Osteocyte (in vitro differentiated cells): ENCODE measurements at regions not wholly inside any gene's neighbourhood (a gene's known extent, or its start where the extent isn't known, plus 50 kb on each side); places are given as distances from the start of the nearest gene placed in this dataset.
"Not testable (repeated sequence)": the region's sequence is repeated elsewhere in the genome, so short reads cannot be mapped to it uniquely, and the experiment has no call there.

ENCODE experiments used
- DNase-seq: peaks from one replicate; pipeline ENCODE4 v3.0.0; 2021; ENCODE audit warnings: mixed read lengths; ENCODE audit not compliant: unreplicated experiment; ENCODE audit errors: extremely low spot score
- H3K27ac Mint-ChIP-seq: one replicate; pipeline ENCODE4 v1.8.0; 2021; ENCODE audit warnings: mild to moderate bottlenecking, mixed read lengths; ENCODE audit not compliant: unreplicated experiment
- H3K27me3 Mint-ChIP-seq: one replicate; pipeline ENCODE4 v1.8.0; 2021; ENCODE audit warnings: mixed read lengths; ENCODE audit not compliant: unreplicated experiment
- H3K36me3 Mint-ChIP-seq: one replicate; pipeline ENCODE4 v1.8.0; 2021; ENCODE audit warnings: mixed read lengths; ENCODE audit not compliant: unreplicated experiment
- H3K4me1 Mint-ChIP-seq: one replicate; pipeline ENCODE4 v1.8.0; 2021; ENCODE audit warnings: mixed read lengths; ENCODE audit not compliant: unreplicated experiment
- H3K4me3 Mint-ChIP-seq: one replicate; pipeline ENCODE4 v1.8.0; 2021; ENCODE audit warnings: mild to moderate bottlenecking, moderate library complexity, mixed read lengths; ENCODE audit not compliant: unreplicated experiment
- H3K9me3 Mint-ChIP-seq: one replicate; pipeline ENCODE4 v1.8.0; 2021; ENCODE audit warnings: mixed read lengths; ENCODE audit not compliant: unreplicated experiment
- TF ChIP-seq, protein P1 (sequence below): fragments of 200-600 bp; sonication (generic); IDR thresholded peaks from 2 replicates; pipeline ENCODE4 v1.5.0; 2021; ENCODE audit warnings: antibody characterized with exemption, mild to moderate bottlenecking, moderate library complexity

DNA sequence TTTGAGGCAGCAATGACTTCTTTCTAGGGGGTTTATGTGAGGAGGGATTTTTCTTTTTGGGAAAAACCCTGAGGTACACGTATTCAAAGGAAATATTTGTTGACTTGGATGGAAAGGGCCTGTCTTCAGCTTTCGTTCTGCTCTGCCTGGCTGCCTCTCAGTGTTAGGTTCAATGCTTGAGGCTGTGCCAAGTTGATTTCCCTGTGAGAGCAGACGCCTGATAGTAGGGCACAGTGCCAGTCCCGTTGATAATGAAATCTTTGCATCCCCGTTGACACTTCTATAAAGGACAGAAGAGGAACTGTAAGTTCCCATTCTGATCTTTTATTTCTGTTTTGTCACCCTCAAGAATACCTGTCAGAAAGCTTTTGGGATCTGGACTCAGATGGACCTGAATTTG lies 191.1 kb downstream of the NPIPA7 start:
- not testable (repeated sequence) for H3K9me3 Mint-ChIP-seq, DNase-seq, H3K36me3 Mint-ChIP-seq, H3K4me3 Mint-ChIP-seq, H3K27me3 Mint-ChIP-seq, H3K4me1 Mint-ChIP-seq, H3K27ac Mint-ChIP-seq

DNA sequence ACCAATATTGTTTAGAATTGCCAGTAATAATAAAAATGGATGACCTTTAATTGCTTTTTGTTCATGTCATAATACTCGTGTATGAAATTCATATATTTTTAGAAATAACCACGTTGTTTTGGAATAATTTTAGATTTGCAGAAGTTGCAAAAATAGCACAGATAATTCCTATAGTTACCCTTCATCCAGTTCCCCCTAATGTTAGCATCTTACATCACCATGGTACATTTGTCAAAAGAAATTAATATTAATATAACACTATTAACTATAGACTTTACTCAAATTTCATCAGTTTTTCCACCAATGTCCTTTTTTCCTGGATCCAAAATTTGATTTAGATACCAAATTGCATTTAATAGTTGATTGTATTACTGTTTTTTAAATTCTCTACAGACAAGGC lies 191.9 kb downstream of the NPIPA7 start:
- H3K4me3 Mint-ChIP-seq, H3K4me1 Mint-ChIP-seq, H3K9me3 Mint-ChIP-seq, H3K27ac Mint-ChIP-seq, H3K36me3 Mint-ChIP-seq, H3K27me3 Mint-ChIP-seq, DNase-seq: not testable (repeated sequence)

DNA sequence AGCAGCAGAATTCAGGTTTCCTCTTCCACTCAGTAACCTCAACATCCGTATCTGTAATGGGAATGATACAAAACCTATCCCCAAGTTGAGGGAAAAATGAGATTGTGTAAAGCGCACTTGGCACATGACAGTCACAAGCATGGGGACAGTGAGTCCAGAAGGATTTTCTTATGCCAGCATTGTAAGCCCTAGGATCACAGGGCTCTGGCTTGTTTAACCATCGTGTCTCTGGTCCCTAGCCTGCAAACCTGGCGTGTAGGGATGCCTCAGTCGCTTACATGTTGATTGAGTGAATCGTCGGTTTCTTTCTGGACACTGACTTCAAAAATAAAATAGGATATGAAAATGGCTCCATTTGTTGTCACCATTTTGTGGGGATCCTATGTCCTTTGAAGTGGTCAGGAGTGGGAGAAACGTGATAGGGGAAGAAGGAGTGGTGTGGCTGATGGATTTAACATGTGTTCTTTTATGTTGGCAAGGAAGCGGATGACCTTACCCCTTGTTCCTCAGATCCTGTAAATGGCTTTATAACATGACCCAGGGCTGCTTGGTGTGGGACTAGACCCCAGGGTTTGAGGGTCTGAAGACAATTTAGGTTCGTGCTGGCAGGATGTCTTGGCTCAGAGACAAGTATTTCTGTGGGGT lies 193.3 kb downstream of the NPIPA7 start:
- H3K27me3 Mint-ChIP-seq, H3K9me3 Mint-ChIP-seq, H3K36me3 Mint-ChIP-seq, DNase-seq, H3K4me3 Mint-ChIP-seq, H3K27ac Mint-ChIP-seq, H3K4me1 Mint-ChIP-seq: not testable (repeated sequence)

DNA sequence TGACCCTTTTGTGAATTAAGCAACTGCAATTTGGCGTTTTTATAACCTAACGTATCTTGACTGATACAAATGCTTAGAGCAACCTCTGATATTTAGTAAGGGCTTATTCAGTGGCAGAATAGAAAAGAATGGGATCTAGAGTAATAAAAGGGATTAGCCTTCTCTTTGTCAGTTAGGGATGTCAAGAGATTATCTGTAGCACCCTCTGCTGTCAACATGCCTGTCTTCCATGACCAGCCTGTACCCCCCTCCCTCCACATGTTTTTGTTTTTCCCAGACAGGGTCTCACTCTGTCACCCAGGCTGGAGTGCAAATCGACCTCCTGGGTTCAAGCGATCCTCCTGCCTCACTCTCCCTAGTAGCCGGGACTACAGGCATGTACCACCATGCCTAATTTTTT lies 198.1 kb downstream of the NPIPA7 start:
- not testable (repeated sequence) for H3K4me1 Mint-ChIP-seq, H3K27me3 Mint-ChIP-seq, H3K36me3 Mint-ChIP-seq, H3K27ac Mint-ChIP-seq, H3K9me3 Mint-ChIP-seq, DNase-seq, H3K4me3 Mint-ChIP-seq
- TF ChIP-seq, protein P1, sequence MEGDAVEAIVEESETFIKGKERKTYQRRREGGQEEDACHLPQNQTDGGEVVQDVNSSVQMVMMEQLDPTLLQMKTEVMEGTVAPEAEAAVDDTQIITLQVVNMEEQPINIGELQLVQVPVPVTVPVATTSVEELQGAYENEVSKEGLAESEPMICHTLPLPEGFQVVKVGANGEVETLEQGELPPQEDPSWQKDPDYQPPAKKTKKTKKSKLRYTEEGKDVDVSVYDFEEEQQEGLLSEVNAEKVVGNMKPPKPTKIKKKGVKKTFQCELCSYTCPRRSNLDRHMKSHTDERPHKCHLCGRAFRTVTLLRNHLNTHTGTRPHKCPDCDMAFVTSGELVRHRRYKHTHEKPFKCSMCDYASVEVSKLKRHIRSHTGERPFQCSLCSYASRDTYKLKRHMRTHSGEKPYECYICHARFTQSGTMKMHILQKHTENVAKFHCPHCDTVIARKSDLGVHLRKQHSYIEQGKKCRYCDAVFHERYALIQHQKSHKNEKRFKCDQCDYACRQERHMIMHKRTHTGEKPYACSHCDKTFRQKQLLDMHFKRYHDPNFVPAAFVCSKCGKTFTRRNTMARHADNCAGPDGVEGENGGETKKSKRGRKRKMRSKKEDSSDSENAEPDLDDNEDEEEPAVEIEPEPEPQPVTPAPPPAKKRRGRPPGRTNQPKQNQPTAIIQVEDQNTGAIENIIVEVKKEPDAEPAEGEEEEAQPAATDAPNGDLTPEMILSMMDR, result peak; percentile 14

DNA sequence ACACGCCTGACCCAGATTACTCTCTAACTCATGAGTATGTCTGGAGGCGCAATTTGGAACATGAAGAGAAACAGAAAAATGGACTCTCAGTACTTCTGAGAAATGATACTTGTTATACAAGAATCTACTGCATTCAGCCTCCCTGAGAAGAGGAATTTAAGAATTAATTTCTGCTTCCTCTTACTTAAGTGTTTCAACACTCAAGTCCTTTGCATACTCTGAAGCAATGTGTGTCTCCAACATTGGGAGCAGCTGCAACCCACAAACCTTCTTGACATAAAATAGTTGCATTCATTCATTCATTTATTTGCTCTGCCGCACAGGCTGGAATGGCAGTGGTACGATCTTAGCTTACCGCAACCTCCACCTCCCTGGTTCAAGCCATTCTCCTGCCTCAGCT lies 199.8 kb downstream of the NPIPA7 start:
- H3K4me3 Mint-ChIP-seq, result no peak overlapping the region
- TF ChIP-seq, protein P1, result no peak
- no peak overlapping the region for H3K27ac Mint-ChIP-seq
- no peaks in the 10 kb centered on the region for H3K27me3 Mint-ChIP-seq
- no peaks in the 10 kb centered on the region for H3K4me1 Mint-ChIP-seq
- DNase-seq, result peak; percentile 36
- H3K9me3 Mint-ChIP-seq, result no peaks in the 10 kb centered on the region
- H3K36me3 Mint-ChIP-seq, result no peaks in the 10 kb centered on the region

DNA sequence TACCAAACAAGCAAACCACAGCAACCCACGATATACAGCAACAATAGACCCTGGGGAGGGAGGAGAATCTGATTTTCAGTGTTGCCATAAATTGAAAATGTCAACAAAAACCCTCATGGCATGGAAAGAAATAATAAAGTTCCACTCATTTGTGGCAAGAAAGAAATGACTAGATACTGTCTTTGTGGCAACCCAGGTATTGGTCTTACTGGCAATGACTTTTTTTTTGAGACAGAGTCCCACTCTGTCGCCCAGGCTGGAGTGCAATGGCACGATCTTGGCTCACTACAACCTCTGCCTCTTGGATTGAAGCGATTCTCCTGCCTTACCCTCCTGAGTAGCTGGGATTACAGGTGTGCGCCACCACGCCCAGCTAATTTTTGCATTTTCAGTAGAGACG lies 204.0 kb downstream of the NPIPA7 start:
- DNase-seq, H3K4me3 Mint-ChIP-seq, H3K27me3 Mint-ChIP-seq, H3K4me1 Mint-ChIP-seq, H3K9me3 Mint-ChIP-seq, H3K36me3 Mint-ChIP-seq, H3K27ac Mint-ChIP-seq: not testable (repeated sequence)

DNA sequence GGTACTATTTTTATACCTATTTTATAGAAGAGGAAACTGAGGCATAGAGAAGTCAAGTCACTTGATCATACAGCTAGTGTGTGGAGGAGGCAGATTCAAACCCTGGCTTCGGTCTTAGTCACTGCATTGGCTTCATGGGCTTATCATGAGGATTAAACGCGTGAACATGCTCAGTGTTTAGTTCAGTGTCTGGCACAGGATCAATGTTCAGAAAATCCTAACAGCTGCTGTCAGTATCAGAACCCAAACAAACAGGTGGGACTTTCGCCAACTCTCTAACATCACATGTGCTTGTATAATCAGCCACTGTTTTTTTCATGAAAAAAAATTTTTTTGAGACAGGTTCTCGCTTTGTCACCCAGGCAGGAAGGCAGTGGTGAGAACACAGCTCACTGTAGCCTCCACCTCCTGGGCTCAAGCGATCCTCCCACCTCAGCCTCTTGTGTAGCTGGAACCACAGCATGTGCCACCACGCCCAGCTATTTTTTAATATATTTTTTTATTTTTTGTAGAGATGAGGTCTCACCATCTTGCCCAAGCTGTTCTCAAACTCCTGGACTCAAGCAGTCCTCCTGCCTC lies 207.2 kb downstream of the NPIPA7 start:
- not testable (repeated sequence) for DNase-seq, H3K27ac Mint-ChIP-seq, H3K4me1 Mint-ChIP-seq, H3K27me3 Mint-ChIP-seq, H3K4me3 Mint-ChIP-seq, H3K36me3 Mint-ChIP-seq, H3K9me3 Mint-ChIP-seq

DNA sequence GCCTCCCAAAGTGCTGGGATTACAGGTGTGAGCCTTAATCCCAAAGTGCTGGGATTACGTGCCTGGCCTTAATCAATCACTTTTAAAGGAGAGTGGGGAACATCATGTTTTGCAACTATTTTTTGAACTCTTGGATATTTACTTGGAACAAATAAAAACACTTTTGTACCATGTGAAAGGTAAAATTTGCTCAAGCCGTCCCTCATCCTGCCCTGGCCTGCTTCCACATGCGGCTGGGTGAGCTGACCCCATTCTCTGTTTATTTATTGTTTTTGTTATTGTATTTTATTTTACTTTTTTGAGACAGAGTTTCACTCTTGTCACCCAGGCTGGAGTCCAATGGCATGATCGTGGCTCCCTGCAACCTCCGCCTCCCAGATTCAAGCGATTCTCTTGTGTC lies 208.0 kb downstream of the NPIPA7 start:
- DNase-seq, H3K9me3 Mint-ChIP-seq, H3K4me3 Mint-ChIP-seq, H3K36me3 Mint-ChIP-seq, H3K4me1 Mint-ChIP-seq, H3K27me3 Mint-ChIP-seq, H3K27ac Mint-ChIP-seq: not testable (repeated sequence)

DNA sequence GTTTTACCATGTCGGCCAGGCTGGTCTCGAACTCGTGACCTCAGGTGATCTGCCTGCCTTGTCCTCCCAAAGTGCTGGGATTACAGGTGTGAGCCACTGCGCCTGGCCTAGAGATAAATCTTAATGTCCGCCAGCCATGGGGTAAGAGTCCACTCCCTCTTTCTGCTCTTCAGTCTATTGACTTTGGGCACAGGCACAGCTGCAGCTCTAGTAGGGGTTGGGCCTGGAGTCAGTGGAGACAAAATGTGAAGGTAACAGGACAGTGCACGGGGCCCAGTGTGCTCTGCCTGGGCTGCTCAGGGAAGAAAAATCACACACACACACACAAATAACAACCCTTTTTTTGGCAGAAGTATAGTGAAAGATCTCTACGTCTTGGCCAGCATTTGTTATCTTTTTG lies 209.5 kb downstream of the NPIPA7 start:
- H3K27ac Mint-ChIP-seq, H3K36me3 Mint-ChIP-seq: not testable (repeated sequence)

DNA sequence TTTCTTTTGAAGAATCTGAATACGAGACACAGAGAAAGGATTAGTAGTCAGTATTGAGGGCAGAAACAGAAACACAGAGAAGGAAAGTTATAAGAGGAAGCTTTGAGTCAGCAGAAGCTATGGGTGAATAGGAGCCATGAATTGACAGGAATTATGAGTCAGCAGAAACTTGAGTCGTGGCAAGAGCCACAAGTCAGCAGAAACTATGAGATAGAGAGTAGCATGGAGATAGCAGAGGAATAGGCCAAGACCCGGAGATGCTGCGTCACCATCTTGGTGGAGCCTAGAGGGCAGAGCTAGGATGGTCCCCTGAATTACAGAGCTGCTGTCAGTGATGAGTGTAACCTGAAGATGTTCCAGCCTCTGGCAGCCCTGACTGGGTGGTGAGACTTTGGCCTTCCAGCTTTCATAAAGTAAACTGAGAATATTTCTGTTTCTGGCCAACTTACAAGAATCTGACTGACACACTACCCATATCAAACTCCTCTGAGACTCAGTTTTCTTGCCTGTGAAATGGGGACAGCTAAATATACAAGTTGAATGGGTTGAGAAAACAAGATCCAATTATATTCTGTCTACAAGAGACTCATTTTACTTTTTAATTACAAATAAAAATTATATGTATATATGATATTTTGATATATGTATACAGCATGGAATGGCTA lies 211.8 kb downstream of the NPIPA7 start:
- H3K4me1 Mint-ChIP-seq, H3K36me3 Mint-ChIP-seq, H3K27me3 Mint-ChIP-seq, H3K27ac Mint-ChIP-seq, H3K4me3 Mint-ChIP-seq, DNase-seq, H3K9me3 Mint-ChIP-seq: not testable (repeated sequence)

More for the DNA sequence above, 209.5 kb downstream of the NPIPA7 start:
- not testable (repeated sequence) for H3K4me3 Mint-ChIP-seq, H3K4me1 Mint-ChIP-seq, H3K27me3 Mint-ChIP-seq, H3K9me3 Mint-ChIP-seq, DNase-seq
